ENCODE measurements at regions not wholly inside any gene's neighbourhood (a gene's known extent, or its start where the extent isn't known, plus 50 kb on each side); places are given as distances from the start of the nearest gene placed in this dataset.

- no peak for TF ChIP-seq CEBPB (IDR thresholded peaks at IDR 0.05)
- TF ChIP-seq CREB1 (IDR thresholded peaks at IDR 0.05; ENCODE audit: low read depth): no peak
- no peak for TF ChIP-seq TAF1 (IDR thresholded peaks at IDR 0.05; ENCODE audit: low read depth)
- TF ChIP-seq EP300 (IDR thresholded peaks at IDR 0.05; ENCODE audit: borderline replicate concordance): no peak
- TF ChIP-seq MAX (IDR thresholded peaks at IDR 0.05): no peak
Measured at GRCh38 chr16:64131423-64131822, 990.4 kb downstream of the CDH11 start.
